Suprapubic skin (tissue), 4 donors: ENCODE measurements at regions not wholly inside any gene's neighbourhood (a gene's known extent, or its start where the extent isn't known, plus 50 kb on each side); places are given as distances from the start of the nearest gene placed in this dataset.

ENCODE experiments used
- DNase-seq, 2 donors: peaks; one replicate each; pipeline ENCODE4 v3.0.0-alpha.2; 2019; ENCODE audit warnings: low spot score in 2 of 2
- H3K27ac ChIP-seq: fragments of 200-600 bp; sonication (generic); one replicate; pipeline ENCODE4 v1.5.1; 2019
- H3K27me3 ChIP-seq: fragments of 200-600 bp; sonication (generic); one replicate; pipeline ENCODE4 v1.5.1; 2019
- H3K36me3 ChIP-seq: fragments of 200-600 bp; sonication (generic); one replicate; pipeline ENCODE4 v1.5.1; 2019
- H3K4me1 ChIP-seq: fragments of 200-600 bp; sonication (generic); one replicate; pipeline ENCODE4 v1.5.1; 2019
- H3K4me3 ChIP-seq: fragments of 200-600 bp; sonication (generic); one replicate; pipeline ENCODE4 v1.5.1; 2019; ENCODE audit warnings: mild to moderate bottlenecking
- H3K9me3 ChIP-seq: fragments of 200-600 bp; sonication (generic); one replicate; pipeline ENCODE4 v1.5.1; 2019
- CTCF ChIP-seq, 2 donors: fragments of 200-600 bp in 1 of 2; fragments of 450-650 bp in 1 of 2; sonication (generic) in 1 of 2; IDR thresholded peaks; one replicate each; pipeline ENCODE4 v1.5.1; 2016 to 2019; ENCODE audit warnings: antibody characterized with exemption in 2 of 2, mild to moderate bottlenecking in 1 of 2, moderate library complexity in 1 of 2
- EP300 ChIP-seq: sonication (generic); formaldehyde crosslinking; IDR thresholded peaks from one replicate; pipeline ENCODE4 v1.6.1; 2017; ENCODE audit warnings: antibody characterized with exemption
- POLR2A ChIP-seq, 2 donors: fragments of 450-650 bp; IDR thresholded peaks; one replicate each; pipeline ENCODE4 v1.6.1; 2017; ENCODE audit warnings: antibody characterized with exemption in 2 of 2, mild to moderate bottlenecking in 2 of 2, moderate library complexity in 2 of 2
- POLR2AphosphoS5 ChIP-seq, 3 donors: sonication (generic); formaldehyde crosslinking; IDR thresholded peaks; one replicate each; pipeline ENCODE4 v1.6.1; 2017; ENCODE audit warnings: antibody characterized with exemption in 3 of 3
- WGBS: methylation state at CpG from one replicate; pipeline ENCODE4 v1.1.5; 2018; 5-methylcytosine and 5-hydroxymethylcytosine counted together

GRCh38 chr6:126268092-126268491 is 71.8 kb upstream of the CENPW start:
- no peak for DNase-seq
- 63% methylated on average over 2 of the region's 2 CpGs for WGBS
- Histone ChIP-seq H3K36me3 (no peaks in the 10 kb centered on the region), H3K27me3 (no peaks in the 10 kb centered on the region), H3K9me3 (no peaks in the 10 kb centered on the region), H3K4me1 (no peaks in the 10 kb centered on the region), H3K4me3 (no peak overlapping the region), H3K27ac (no peak overlapping the region)
- TF ChIP-seq CTCF (IDR thresholded peaks at IDR 0.05): no peak
- TF ChIP-seq POLR2A (IDR thresholded peaks at IDR 0.05): no peak
- no peak for TF ChIP-seq EP300
- TF ChIP-seq POLR2AphosphoS5 (IDR thresholded peaks at IDR 0.05): no peak

GRCh38 chr6:126280287-126280686 is 59.6 kb upstream of the CENPW start:
- TF ChIP-seq POLR2AphosphoS5 (IDR thresholded peaks at IDR 0.05) (no peak), CTCF (IDR thresholded peaks at IDR 0.05) (no peak), EP300 (no peak), POLR2A (IDR thresholded peaks at IDR 0.05) (no peak)
- WGBS: 89% methylated on average over 4 of the region's 4 CpGs
- no peaks in the 10 kb centered on the region for H3K4me1 ChIP-seq
- no peak overlapping the region for H3K4me3 ChIP-seq
- no peaks in the 10 kb centered on the region for H3K36me3 ChIP-seq
- no peak overlapping the region for H3K27ac ChIP-seq
- no peak for DNase-seq
- H3K27me3 ChIP-seq: no peaks in the 10 kb centered on the region
- H3K9me3 ChIP-seq: no peaks in the 10 kb centered on the region

GRCh38 chr6:126285871-126286365 is 54.0 kb upstream of the CENPW start:
- Histone ChIP-seq H3K4me1 (no peaks in the 10 kb centered on the region), H3K36me3 (no peaks in the 10 kb centered on the region), H3K27ac (no peak overlapping the region), H3K9me3 (no peaks in the 10 kb centered on the region), H3K27me3 (no peaks in the 10 kb centered on the region), H3K4me3 (no peak overlapping the region)
- DNase-seq: no peak
- 76% methylated on average over 4 of the region's 4 CpGs for WGBS
- TF ChIP-seq CTCF (IDR thresholded peaks at IDR 0.05) (no peak), EP300 (no peak), POLR2AphosphoS5 (IDR thresholded peaks at IDR 0.05) (no peak), POLR2A (IDR thresholded peaks at IDR 0.05) (no peak)
